HepG2 (cell line): ENCODE measurements at regions not wholly inside any gene's neighbourhood (a gene's known extent, or its start where the extent isn't known, plus 50 kb on each side); places are given as distances from the start of the nearest gene placed in this dataset.

Experiments used
- ATAC-seq: fragments of 200-7000 bp; cut with Tn5 transposase; 3 replicates; pipeline ENCODE4 v1.9.1; 2020; ENCODE audit warnings: mild to moderate bottlenecking, moderate library complexity
- BruUV-seq: library from RNA; stranded (reverse); fragments of 400-500 nt; replicated peaks from 2 replicates; lab custom pipeline; 2021; lab: Mats Ljungman, UMichigan
- CTCF ChIA-PET: fragments of 300-600 bp; formaldehyde crosslinking; extraction: SDS; loops from one replicate; lab custom pipeline; 2021; ENCODE audit warnings: low total read pairs, inconsistent platforms, low intra/inter-chr PET ratio; lab: Yijun Ruan, JAX
- POLR2A ChIA-PET: fragments of 350-600 bp; sonication (Branson Sonifier 250); formaldehyde crosslinking; loops from one replicate; lab custom pipeline; 2020; ENCODE audit warnings: antibody characterized with exemption, inconsistent platforms; lab: Yijun Ruan, JAX
- DNase-seq: peaks from one replicate; pipeline ENCODE4 v3.0.0-alpha.2; 2015; ENCODE audit warnings: low spot score
- FAIRE-seq: peaks from 3 replicates; lab custom pipeline; 2011; peaks lifted over from hg19 to GRCh38; lab: Jason Lieb, UNC
- H2AFZ ChIP-seq: one replicate; pipeline ENCODE4 v1.6.1; 2011; ENCODE audit warnings: low read length, inconsistent platforms
- H3K27ac ChIP-seq: fragments of 300-600 bp; 3 replicates; pipeline ENCODE4 v1.8.0; 2011; ENCODE audit warnings: mixed run types, mild to moderate bottlenecking, mixed read lengths, low read length, inconsistent platforms; ENCODE audit not compliant: insufficient read depth; ENCODE audit errors: extremely low read length
- H3K27me3 ChIP-seq, 2 experiments: fragments of 200-600 bp in 1 of 2; 2 replicates in 1 of 2; 3 replicates in 1 of 2; pipeline versions ENCODE4 v1.6.0 to v1.8.0; 2011; ENCODE audit warnings: low read length in 2 of 2, mild to moderate bottlenecking in 2 of 2, moderate library complexity in 2 of 2, inconsistent platforms in 1 of 2; ENCODE audit not compliant: insufficient read depth in 2 of 2, control insufficient read depth in 1 of 2
- H3K36me3 ChIP-seq, 2 experiments: fragments of 200-600 bp in 1 of 2; replicated peaks in 1 of 2; 2 replicates in 1 of 2; 3 replicates in 1 of 2; pipeline versions ENCODE4 v1.5.1 to v1.8.0; 2011; ENCODE audit warnings: low read length in 2 of 2, inconsistent platforms in 1 of 2; ENCODE audit not compliant: insufficient read depth in 2 of 2, control insufficient read depth in 1 of 2
- H3K4me1 ChIP-seq: 2 replicates; pipeline ENCODE4 v1.5.1; 2012; ENCODE audit warnings: low read length, inconsistent platforms; ENCODE audit not compliant: insufficient read depth
- H3K4me2 ChIP-seq: 2 replicates; pipeline ENCODE4 v1.6.0; 2011; ENCODE audit warnings: low read depth, low read length, inconsistent platforms
- H3K4me3 ChIP-seq, 3 experiments: fragments of 200-600 bp in 1 of 3; sonication (generic), shearing (Covaris generic) in 1 of 3; replicated peaks in 1 of 3; 2 replicates each; pipeline ENCODE4 v1.5.1; 2011 to 2016; ENCODE audit warnings: low read length in 3 of 3, inconsistent platforms in 2 of 3, low read depth in 2 of 3, mild to moderate bottlenecking in 2 of 3, control low read depth in 1 of 3, mixed read lengths in 1 of 3; ENCODE audit not compliant: insufficient read depth in 1 of 3
- H3K79me2 ChIP-seq: one replicate; pipeline ENCODE4 v1.6.1; 2011; ENCODE audit warnings: low read length, inconsistent platforms; ENCODE audit not compliant: insufficient read depth
- H3K9ac ChIP-seq: 2 replicates; pipeline ENCODE4 v1.6.0; 2011; ENCODE audit warnings: mild to moderate bottlenecking, low read depth, low read length, inconsistent platforms; ENCODE audit not compliant: insufficient read depth
- H3K9me3 ChIP-seq: 2 replicates; pipeline ENCODE4 v1.5.1; 2012; ENCODE audit warnings: mild to moderate bottlenecking, low read length
- H4K20me1 ChIP-seq: 2 replicates; pipeline ENCODE4 v1.6.0; 2011; ENCODE audit warnings: inconsistent platforms, mild to moderate bottlenecking, low read length, moderate library complexity; ENCODE audit not compliant: insufficient read depth
- ARNTL ChIP-seq: sonication (generic); formaldehyde crosslinking; IDR thresholded peaks from 2 replicates; pipeline ENCODE4 v1.4.0; 2020; ENCODE audit warnings: mild to moderate bottlenecking, missing genetic modification reagents
- CBFB ChIP-seq: sonication (generic); formaldehyde crosslinking; IDR thresholded peaks from 2 replicates; pipeline ENCODE4 v1.4.0; 2020; ENCODE audit warnings: missing genetic modification reagents
- MXI1 ChIP-seq: IDR thresholded peaks from 3 replicates; pipeline ENCODE4 v1.6.1; 2012; ENCODE audit warnings: low read depth, low read length, inconsistent platforms, borderline replicate concordance
- PHF20 ChIP-seq: sonication (generic); formaldehyde crosslinking; IDR thresholded peaks from 2 replicates; pipeline ENCODE4 v1.5.0; 2020; ENCODE audit warnings: mild to moderate bottlenecking, missing genetic modification reagents
- SSRP1 ChIP-seq: IDR thresholded peaks from 2 replicates; pipeline ENCODE4 v1.6.1; 2016; ENCODE audit warnings: control low read depth
- TP53 ChIP-seq: sonication (generic); formaldehyde crosslinking; conservative IDR thresholded peaks from 2 replicates; pipeline ENCODE4 v1.4.0; 2020; ENCODE audit warnings: missing genetic modification reagents
- ZNF230 ChIP-seq: sonication (generic); formaldehyde crosslinking; IDR thresholded peaks from 2 replicates; pipeline ENCODE4 v1.4.0; 2020; ENCODE audit warnings: mild to moderate bottlenecking, missing genetic modification reagents
- ZNF232 ChIP-seq: sonication (generic); formaldehyde crosslinking; IDR thresholded peaks from 2 replicates; pipeline ENCODE4 v1.4.0; 2020; ENCODE audit warnings: missing genetic modification reagents, borderline replicate concordance
- ZNF256 ChIP-seq: sonication (generic); formaldehyde crosslinking; conservative IDR thresholded peaks from 2 replicates; pipeline ENCODE4 v1.4.0; 2020; ENCODE audit warnings: missing genetic modification reagents
- ZNF260 ChIP-seq: sonication (generic); formaldehyde crosslinking; IDR thresholded peaks from 2 replicates; pipeline ENCODE4 v1.4.0; 2020; ENCODE audit warnings: missing genetic modification reagents, low read depth, mild to moderate bottlenecking, borderline replicate concordance
- ZNF563 ChIP-seq: sonication (generic); formaldehyde crosslinking; IDR thresholded peaks from 2 replicates; pipeline ENCODE4 v1.8.0; 2022; ENCODE audit warnings: mild to moderate bottlenecking, moderate library complexity, missing genetic modification reagents
- WGBS: methylation state at CpG from one replicate; pipeline ENCODE4 v1.1.6; 2017; ENCODE audit warnings: low lambda C conversion rate; 5-methylcytosine and 5-hydroxymethylcytosine counted together
- in situ Hi-C: cut with HindIII; loops from 2 replicates; pipeline ENCODE4 v1.10.0; 2017; ENCODE audit warnings: low pct_unique_long_range_greater_than_20kb; ENCODE audit not compliant: extremely low pct_ligation_motif_present
- intact Hi-C: fragments of 100-400 bp; cut with micrococcal nuclease; formaldehyde crosslinking; loops from one replicate; pipeline ENCODE4 v1.10.0; 2022; ENCODE audit not compliant: unreplicated experiment
- TF ChIP-seq, protein P1 (sequence below): sonication (generic); formaldehyde crosslinking; IDR thresholded peaks from 2 replicates; pipeline ENCODE4 v1.8.0; 2023; ENCODE audit warnings: mild to moderate bottlenecking, missing genetic modification reagents
- TF ChIP-seq, protein P2 (sequence below): sonication (generic); formaldehyde crosslinking; IDR thresholded peaks from 2 replicates; pipeline ENCODE4 v1.4.0; 2020; ENCODE audit warnings: missing genetic modification reagents, mild to moderate bottlenecking, borderline replicate concordance
- TF ChIP-seq, protein P3 (sequence below): sonication (generic); formaldehyde crosslinking; IDR thresholded peaks from 2 replicates; pipeline ENCODE4 v1.5.0; 2020; ENCODE audit warnings: mild to moderate bottlenecking, missing genetic modification reagents
- TF ChIP-seq, protein P4 (sequence below): sonication (generic); formaldehyde crosslinking; IDR thresholded peaks from 2 replicates; pipeline ENCODE4 v1.4.0; 2020; ENCODE audit warnings: mild to moderate bottlenecking, missing genetic modification reagents
- TF ChIP-seq, protein P5 (sequence below): sonication (generic); formaldehyde crosslinking; IDR thresholded peaks from 2 replicates; pipeline ENCODE4 v1.4.0; 2020; ENCODE audit warnings: missing genetic modification reagents
- TF ChIP-seq, protein P6 (sequence below): sonication (generic); formaldehyde crosslinking; IDR thresholded peaks from 2 replicates; pipeline ENCODE4 v1.8.0; 2022; ENCODE audit warnings: missing genetic modification reagents, mild to moderate bottlenecking, borderline replicate concordance
- TF ChIP-seq, protein P7 (sequence below): sonication (generic); formaldehyde crosslinking; IDR thresholded peaks from 2 replicates; pipeline ENCODE4 v1.8.1; 2023; ENCODE audit warnings: mild to moderate bottlenecking, inconsistent platforms, moderate library complexity, missing genetic modification reagents, borderline replicate concordance

DNA sequence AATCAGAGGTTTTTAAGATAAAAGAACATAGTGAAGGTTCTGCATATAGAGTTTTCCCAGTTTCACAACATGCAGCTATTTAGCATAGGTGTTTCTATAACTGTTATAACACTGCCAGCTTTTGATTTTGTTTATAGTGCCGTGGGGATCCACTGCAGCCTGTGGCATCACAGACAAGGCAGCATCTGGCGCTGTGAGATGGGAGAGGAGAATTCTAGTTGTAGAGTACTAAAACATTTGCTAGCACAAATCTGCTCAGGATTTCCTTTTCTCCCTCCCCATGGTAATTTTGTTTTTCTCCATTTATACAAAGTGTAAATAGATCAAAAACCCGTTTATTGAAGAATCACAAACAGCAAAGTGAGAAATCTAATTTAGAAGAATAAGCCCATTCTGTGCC is 482.8 kb upstream of the NCAM2 start:
- whole genome bisulfite sequencing: 10% methylated on average over 3 of the region's 3 CpGs
- intact Hi-C loops: no loop called here
- ATAC-seq: no peak
- CTCF ChIA-PET: no interaction called here
- Histone ChIP-seq H3K4me3 (no peak overlapping the region), H3K9me3 (peaks cover 85% of the 10 kb centered on the region), H3K79me2 (no peaks in the 10 kb centered on the region), H3K9ac (no peak overlapping the region), H3K4me2 (no peak overlapping the region), H4K20me1 (no peaks in the 10 kb centered on the region), H3K4me1 (no peaks in the 10 kb centered on the region), H3K27me3 (no peaks in the 10 kb centered on the region), H3K36me3 (no peaks in the 10 kb centered on the region), H3K27ac (no peak overlapping the region), H2AFZ (no peak overlapping the region)
- in situ Hi-C loops: no loop called here
- no peak for DNase-seq
- POLR2A ChIA-PET: no interaction called here
- no peak for FAIRE-seq
- BruUV-seq: no TSS peak
- TF ChIP-seq CBFB (CRISPR knock-in tag): no peak
- no peak for TF ChIP-seq PHF20
- TF ChIP-seq ZNF232: no peak
- TF ChIP-seq ZNF260: no peak
- TF ChIP-seq, protein P1, sequence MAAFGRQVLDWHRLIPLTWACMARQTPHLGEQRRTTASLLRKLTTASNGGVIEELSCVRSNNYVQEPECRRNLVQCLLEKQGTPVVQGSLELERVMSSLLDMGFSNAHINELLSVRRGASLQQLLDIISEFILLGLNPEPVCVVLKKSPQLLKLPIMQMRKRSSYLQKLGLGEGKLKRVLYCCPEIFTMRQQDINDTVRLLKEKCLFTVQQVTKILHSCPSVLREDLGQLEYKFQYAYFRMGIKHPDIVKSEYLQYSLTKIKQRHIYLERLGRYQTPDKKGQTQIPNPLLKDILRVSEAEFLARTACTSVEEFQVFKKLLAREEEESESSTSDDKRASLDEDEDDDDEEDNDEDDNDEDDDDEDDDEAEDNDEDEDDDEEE (CRISPR knock-in tag): no peak
- TF ChIP-seq, protein P2, sequence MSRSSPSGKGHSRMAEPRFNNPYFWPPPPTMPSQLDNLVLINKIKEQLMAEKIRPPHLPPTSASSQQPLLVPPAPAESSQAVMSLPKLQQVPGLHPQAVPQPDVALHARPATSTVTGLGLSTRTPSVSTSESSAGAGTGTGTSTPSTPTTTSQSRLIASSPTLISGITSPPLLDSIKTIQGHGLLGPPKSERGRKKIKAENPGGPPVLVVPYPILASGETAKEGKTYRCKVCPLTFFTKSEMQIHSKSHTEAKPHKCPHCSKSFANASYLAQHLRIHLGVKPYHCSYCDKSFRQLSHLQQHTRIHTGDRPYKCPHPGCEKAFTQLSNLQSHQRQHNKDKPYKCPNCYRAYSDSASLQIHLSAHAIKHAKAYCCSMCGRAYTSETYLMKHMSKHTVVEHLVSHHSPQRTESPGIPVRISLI: no peak
- TF ChIP-seq ZNF563: no peak
- TF ChIP-seq, protein P3, sequence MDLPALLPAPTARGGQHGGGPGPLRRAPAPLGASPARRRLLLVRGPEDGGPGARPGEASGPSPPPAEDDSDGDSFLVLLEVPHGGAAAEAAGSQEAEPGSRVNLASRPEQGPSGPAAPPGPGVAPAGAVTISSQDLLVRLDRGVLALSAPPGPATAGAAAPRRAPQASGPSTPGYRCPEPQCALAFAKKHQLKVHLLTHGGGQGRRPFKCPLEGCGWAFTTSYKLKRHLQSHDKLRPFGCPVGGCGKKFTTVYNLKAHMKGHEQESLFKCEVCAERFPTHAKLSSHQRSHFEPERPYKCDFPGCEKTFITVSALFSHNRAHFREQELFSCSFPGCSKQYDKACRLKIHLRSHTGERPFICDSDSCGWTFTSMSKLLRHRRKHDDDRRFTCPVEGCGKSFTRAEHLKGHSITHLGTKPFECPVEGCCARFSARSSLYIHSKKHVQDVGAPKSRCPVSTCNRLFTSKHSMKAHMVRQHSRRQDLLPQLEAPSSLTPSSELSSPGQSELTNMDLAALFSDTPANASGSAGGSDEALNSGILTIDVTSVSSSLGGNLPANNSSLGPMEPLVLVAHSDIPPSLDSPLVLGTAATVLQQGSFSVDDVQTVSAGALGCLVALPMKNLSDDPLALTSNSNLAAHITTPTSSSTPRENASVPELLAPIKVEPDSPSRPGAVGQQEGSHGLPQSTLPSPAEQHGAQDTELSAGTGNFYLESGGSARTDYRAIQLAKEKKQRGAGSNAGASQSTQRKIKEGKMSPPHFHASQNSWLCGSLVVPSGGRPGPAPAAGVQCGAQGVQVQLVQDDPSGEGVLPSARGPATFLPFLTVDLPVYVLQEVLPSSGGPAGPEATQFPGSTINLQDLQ (CRISPR knock-in tag): no peak
- TF ChIP-seq, protein P4, sequence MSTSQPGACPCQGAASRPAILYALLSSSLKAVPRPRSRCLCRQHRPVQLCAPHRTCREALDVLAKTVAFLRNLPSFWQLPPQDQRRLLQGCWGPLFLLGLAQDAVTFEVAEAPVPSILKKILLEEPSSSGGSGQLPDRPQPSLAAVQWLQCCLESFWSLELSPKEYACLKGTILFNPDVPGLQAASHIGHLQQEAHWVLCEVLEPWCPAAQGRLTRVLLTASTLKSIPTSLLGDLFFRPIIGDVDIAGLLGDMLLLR (CRISPR knock-in tag): no peak
- TF ChIP-seq, protein P5, sequence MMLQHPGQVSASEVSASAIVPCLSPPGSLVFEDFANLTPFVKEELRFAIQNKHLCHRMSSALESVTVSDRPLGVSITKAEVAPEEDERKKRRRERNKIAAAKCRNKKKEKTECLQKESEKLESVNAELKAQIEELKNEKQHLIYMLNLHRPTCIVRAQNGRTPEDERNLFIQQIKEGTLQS: no peak
- TF ChIP-seq TP53 (CRISPR knock-in tag): no peak
- no peak for TF ChIP-seq ZNF230 (CRISPR knock-in tag)
- TF ChIP-seq, protein P6, sequence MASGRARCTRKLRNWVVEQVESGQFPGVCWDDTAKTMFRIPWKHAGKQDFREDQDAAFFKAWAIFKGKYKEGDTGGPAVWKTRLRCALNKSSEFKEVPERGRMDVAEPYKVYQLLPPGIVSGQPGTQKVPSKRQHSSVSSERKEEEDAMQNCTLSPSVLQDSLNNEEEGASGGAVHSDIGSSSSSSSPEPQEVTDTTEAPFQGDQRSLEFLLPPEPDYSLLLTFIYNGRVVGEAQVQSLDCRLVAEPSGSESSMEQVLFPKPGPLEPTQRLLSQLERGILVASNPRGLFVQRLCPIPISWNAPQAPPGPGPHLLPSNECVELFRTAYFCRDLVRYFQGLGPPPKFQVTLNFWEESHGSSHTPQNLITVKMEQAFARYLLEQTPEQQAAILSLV: no peak
- TF ChIP-seq, protein P7, sequence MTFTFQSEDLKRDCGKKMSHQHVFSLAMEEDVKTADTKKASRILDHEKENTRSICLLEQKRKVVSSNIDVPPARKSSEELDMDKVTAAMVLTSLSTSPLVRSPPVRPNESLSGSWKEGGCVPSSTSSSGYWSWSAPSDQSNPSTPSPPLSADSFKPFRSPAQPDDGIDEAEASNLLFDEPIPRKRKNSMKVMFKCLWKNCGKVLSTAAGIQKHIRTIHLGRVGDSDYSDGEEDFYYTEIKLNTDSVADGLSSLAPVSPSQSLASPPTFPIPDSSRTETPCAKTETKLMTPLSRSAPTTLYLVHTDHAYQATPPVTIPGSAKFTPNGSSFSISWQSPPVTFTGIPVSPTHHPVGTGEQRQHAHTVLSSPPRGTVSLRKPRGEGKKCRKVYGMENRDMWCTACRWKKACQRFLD: no peak
- no peak for TF ChIP-seq ARNTL (CRISPR knock-in tag)
- TF ChIP-seq ZNF256: no peak
- no peak for TF ChIP-seq MXI1
- no peak for TF ChIP-seq SSRP1
